CD4-positive, alpha-beta T cell treated with Interleukin-17A for 1 hour (primary cell): ENCODE measurements at regions not wholly inside any gene's neighbourhood (a gene's known extent, or its start where the extent isn't known, plus 50 kb on each side); places are given as distances from the start of the nearest gene placed in this dataset.
"Not testable (repeated sequence)": the region's sequence is repeated elsewhere in the genome, so short reads cannot be mapped to it uniquely, and the experiment has no call there.

Source experiments
- DNase-seq: peaks from one replicate; pipeline ENCODE4 v3.0.0-alpha.2; 2020

- DNase-seq = no peak
Measured at GRCh38 chr4:3365326-3365725, 72.5 kb downstream of the RGS12 start.

GRCh38 chr4:3365871-3366842 lies 73.3 kb downstream of the RGS12 start:
- no peak for DNase-seq

GRCh38 chr4:3366893-3367775 lies 74.3 kb downstream of the RGS12 start:
- DNase-seq = no peak

- DNase-seq = no peak
Measured at GRCh38 chr4:3367866-3368265, 73.9 kb upstream of the HGFAC start.

GRCh38 chr4:3368334-3368733 lies 73.4 kb upstream of the HGFAC start:
- DNase-seq = no peak

- no peak for DNase-seq
Measured at GRCh38 chr4:3368841-3369760, 72.7 kb upstream of the HGFAC start.

GRCh38 chr4:3369781-3370674 lies 71.7 kb upstream of the HGFAC start:
- DNase-seq = peak; percentile 59

GRCh38 chr4:3371033-3372001 lies 70.5 kb upstream of the HGFAC start:
- no peak for DNase-seq

GRCh38 chr4:3372264-3372932 lies 69.4 kb upstream of the HGFAC start:
- no peak for DNase-seq

- DNase-seq = peak; percentile 37
Measured at GRCh38 chr4:3372933-3373465, 68.8 kb upstream of the HGFAC start.

GRCh38 chr4:3373468-3373867 lies 68.3 kb upstream of the HGFAC start:
- no peak for DNase-seq

GRCh38 chr4:3374011-3374645 lies 67.6 kb upstream of the HGFAC start:
- DNase-seq = no peak

- DNase-seq = no peak
Measured at GRCh38 chr4:3374667-3375066, 67.1 kb upstream of the HGFAC start.

- DNase-seq = no peak
Measured at GRCh38 chr4:3375688-3376087, 66.1 kb upstream of the HGFAC start.

- DNase-seq = no peak
Measured at GRCh38 chr4:3376266-3376665, 65.5 kb upstream of the HGFAC start.

GRCh38 chr4:3377557-3377956 lies 64.2 kb upstream of the HGFAC start:
- DNase-seq = no peak

- not testable (repeated sequence) for DNase-seq
Measured at GRCh38 chr4:3380336-3380735, 61.4 kb upstream of the HGFAC start.

- DNase-seq = not testable (repeated sequence)
Measured at GRCh38 chr4:3381208-3381607, 60.6 kb upstream of the HGFAC start.

GRCh38 chr4:3382251-3382650 lies 59.5 kb upstream of the HGFAC start:
- no peak for DNase-seq
